IMR-90 (cell line): ENCODE measurements at regions not wholly inside any gene's neighbourhood (a gene's known extent, or its start where the extent isn't known, plus 50 kb on each side); places are given as distances from the start of the nearest gene placed in this dataset.

Source experiments
- SMC3 ChIP-seq: fragments of 150-350 bp; IDR thresholded peaks from 2 replicates; pipeline ENCODE4 v1.6.1; 2016; ENCODE audit warnings: low read depth, mild to moderate bottlenecking, antibody characterized with exemption, low read length, moderate library complexity
- TF ChIP-seq, protein P1 (sequence below): conservative IDR thresholded peaks from 2 replicates; pipeline ENCODE4 v1.5.1; 2012; ENCODE audit warnings: mild to moderate bottlenecking, low read depth, low read length, improper control_type of control experiment

GRCh38 chr6:50986319-50986718, 167.6 kb downstream of the TFAP2B start:
- TF ChIP-seq, protein P1, sequence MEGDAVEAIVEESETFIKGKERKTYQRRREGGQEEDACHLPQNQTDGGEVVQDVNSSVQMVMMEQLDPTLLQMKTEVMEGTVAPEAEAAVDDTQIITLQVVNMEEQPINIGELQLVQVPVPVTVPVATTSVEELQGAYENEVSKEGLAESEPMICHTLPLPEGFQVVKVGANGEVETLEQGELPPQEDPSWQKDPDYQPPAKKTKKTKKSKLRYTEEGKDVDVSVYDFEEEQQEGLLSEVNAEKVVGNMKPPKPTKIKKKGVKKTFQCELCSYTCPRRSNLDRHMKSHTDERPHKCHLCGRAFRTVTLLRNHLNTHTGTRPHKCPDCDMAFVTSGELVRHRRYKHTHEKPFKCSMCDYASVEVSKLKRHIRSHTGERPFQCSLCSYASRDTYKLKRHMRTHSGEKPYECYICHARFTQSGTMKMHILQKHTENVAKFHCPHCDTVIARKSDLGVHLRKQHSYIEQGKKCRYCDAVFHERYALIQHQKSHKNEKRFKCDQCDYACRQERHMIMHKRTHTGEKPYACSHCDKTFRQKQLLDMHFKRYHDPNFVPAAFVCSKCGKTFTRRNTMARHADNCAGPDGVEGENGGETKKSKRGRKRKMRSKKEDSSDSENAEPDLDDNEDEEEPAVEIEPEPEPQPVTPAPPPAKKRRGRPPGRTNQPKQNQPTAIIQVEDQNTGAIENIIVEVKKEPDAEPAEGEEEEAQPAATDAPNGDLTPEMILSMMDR = no peak
- TF ChIP-seq SMC3 = no peak
